H9 (cell line): ENCODE measurements at regions not wholly inside any gene's neighbourhood (a gene's known extent, or its start where the extent isn't known, plus 50 kb on each side); places are given as distances from the start of the nearest gene placed in this dataset.

Source experiments
- DNase-seq: peaks from one replicate; pipeline ENCODE4 v3.0.0-alpha.2; 2017
- H2AFZ ChIP-seq: one replicate; pipeline ENCODE4 v1.6.1; 2013; ENCODE audit warnings: mild to moderate bottlenecking, low read length, control low read depth, moderate library complexity
- H2AK5ac ChIP-seq: 2 replicates; pipeline ENCODE4 v1.6.1; 2013; ENCODE audit warnings: low read length, control low read depth, mixed read lengths; ENCODE audit not compliant: insufficient read length
- H2BK120ac ChIP-seq: one replicate; pipeline ENCODE4 v1.6.1; 2013; ENCODE audit warnings: low read depth, mild to moderate bottlenecking, low read length, control low read depth, inconsistent platforms; ENCODE audit not compliant: poor library complexity, severe bottlenecking
- H2BK12ac ChIP-seq: 2 replicates; pipeline ENCODE4 v1.6.1; 2013; ENCODE audit warnings: low read length, control low read depth, mixed read lengths, low read depth; ENCODE audit not compliant: insufficient read length
- H2BK15ac ChIP-seq: 2 replicates; pipeline ENCODE4 v1.6.1; 2013; ENCODE audit warnings: low read depth, low read length, control low read depth
- H2BK20ac ChIP-seq: one replicate; pipeline ENCODE4 v1.6.1; 2013; ENCODE audit warnings: low read depth, mild to moderate bottlenecking, low read length, control low read depth, inconsistent platforms; ENCODE audit not compliant: poor library complexity, severe bottlenecking
- H2BK5ac ChIP-seq: 2 replicates; pipeline ENCODE4 v1.6.1; 2013; ENCODE audit warnings: low read length, control low read depth, mixed read lengths; ENCODE audit not compliant: insufficient read length
- H3K14ac ChIP-seq: 2 replicates; pipeline ENCODE4 v1.6.1; 2013; ENCODE audit warnings: low read length, control low read depth; ENCODE audit not compliant: insufficient read depth
- H3K18ac ChIP-seq: 2 replicates; pipeline ENCODE4 v1.6.1; 2013; ENCODE audit warnings: low read depth, mild to moderate bottlenecking, mixed read lengths, low read length, control low read depth; ENCODE audit not compliant: insufficient read length
- H3K23ac ChIP-seq: 2 replicates; pipeline ENCODE4 v1.6.1; 2013; ENCODE audit warnings: low read length, control low read depth, mixed read lengths, low read depth; ENCODE audit not compliant: insufficient read length
- H3K23me2 ChIP-seq: 2 replicates; pipeline ENCODE4 v1.6.1; 2013; ENCODE audit warnings: low read depth, mild to moderate bottlenecking, mixed read lengths, low read length, control low read depth; ENCODE audit not compliant: insufficient read length, poor library complexity, severe bottlenecking
- H3K27ac ChIP-seq: 2 replicates; pipeline ENCODE4 v1.5.1; 2013; ENCODE audit warnings: low read length, control low read depth, mixed read lengths, low read depth; ENCODE audit not compliant: insufficient read length
- H3K27me3 ChIP-seq: 2 replicates; pipeline ENCODE4 v1.6.1; 2013; ENCODE audit warnings: low read length, control low read depth, inconsistent platforms; ENCODE audit not compliant: insufficient read depth
- H3K4ac ChIP-seq: 2 replicates; pipeline ENCODE4 v1.6.1; 2013; ENCODE audit warnings: low read depth, mild to moderate bottlenecking, control low read depth, inconsistent platforms, low read length, moderate library complexity
- H3K4me1 ChIP-seq: 2 replicates; pipeline ENCODE4 v1.6.1; 2013; ENCODE audit warnings: low read length, control low read depth, inconsistent platforms; ENCODE audit not compliant: insufficient read depth
- H3K4me2 ChIP-seq: 2 replicates; pipeline ENCODE4 v1.6.1; 2013; ENCODE audit warnings: low read length, control low read depth, mixed read lengths; ENCODE audit not compliant: insufficient read length, insufficient read depth
- H3K56ac ChIP-seq: 2 replicates; pipeline ENCODE4 v1.6.1; 2013; ENCODE audit warnings: low read depth, mild to moderate bottlenecking, mixed read lengths, low read length, control low read depth; ENCODE audit not compliant: insufficient read length
- H3K79me1 ChIP-seq: 2 replicates; pipeline ENCODE4 v1.6.1; 2013; ENCODE audit warnings: low read depth, mild to moderate bottlenecking, moderate library complexity, low read length, control low read depth, inconsistent platforms; ENCODE audit not compliant: insufficient read depth, poor library complexity, severe bottlenecking
- H3K79me2 ChIP-seq: 2 replicates; pipeline ENCODE4 v1.6.1; 2013; ENCODE audit warnings: low read length, control low read depth, inconsistent platforms; ENCODE audit not compliant: insufficient read depth
- H3K9ac ChIP-seq: 2 replicates; pipeline ENCODE4 v1.6.1; 2013; ENCODE audit warnings: low read length, control low read depth, mixed read lengths; ENCODE audit not compliant: insufficient read length; ENCODE audit errors: extremely low read depth
- H3K9me3 ChIP-seq: one replicate; pipeline ENCODE4 v1.6.1; 2013; ENCODE audit warnings: low read depth, low read length, inconsistent platforms; ENCODE audit not compliant: control insufficient read depth
- H3T11ph ChIP-seq: one replicate; pipeline ENCODE4 v1.6.1; 2013; ENCODE audit warnings: mild to moderate bottlenecking, low read length, control low read depth, inconsistent platforms
- H4K20me1 ChIP-seq: one replicate; pipeline ENCODE4 v1.6.1; 2013; ENCODE audit not compliant: control insufficient read depth, insufficient read length, insufficient read depth
- H4K5ac ChIP-seq: 2 replicates; pipeline ENCODE4 v1.6.1; 2013; ENCODE audit warnings: low read depth, mild to moderate bottlenecking, mixed read lengths, low read length, control low read depth; ENCODE audit not compliant: insufficient read length
- H4K8ac ChIP-seq: replicated peaks from 2 replicates; pipeline ENCODE4 v1.6.1; 2013; ENCODE audit warnings: low read length, control low read depth, mixed read lengths, low read depth; ENCODE audit not compliant: insufficient read length
- H4K91ac ChIP-seq: 2 replicates; pipeline ENCODE4 v1.6.1; 2013; ENCODE audit warnings: low read depth, mild to moderate bottlenecking, moderate library complexity, mixed read lengths, low read length, control low read depth; ENCODE audit not compliant: insufficient read length
- H3K27ac Mint-ChIP-seq, 3 experiments: 2 replicates in 2 of 3; 3 replicates in 1 of 3; pipeline ENCODE4 v1.8.0; 2020 to 2021; ENCODE audit warnings: mixed read lengths in 3 of 3, mild to moderate bottlenecking in 1 of 3, moderate library complexity in 1 of 3
- H3K27me3 Mint-ChIP-seq: 2 replicates; pipeline ENCODE4 v1.8.0; 2021; ENCODE audit warnings: low read depth, mild to moderate bottlenecking, moderate library complexity, mixed read lengths
- H3K36me3 Mint-ChIP-seq, 3 experiments: 2 replicates in 2 of 3; 3 replicates in 1 of 3; pipeline ENCODE4 v1.8.0; 2020 to 2021; ENCODE audit warnings: low read depth in 3 of 3, mixed read lengths in 3 of 3; ENCODE audit not compliant: insufficient read depth in 1 of 3
- H3K4me1 Mint-ChIP-seq, 2 experiments: 2 replicates each; pipeline ENCODE4 v1.8.0; 2020; ENCODE audit warnings: mixed read lengths in 2 of 2
- H3K4me3 Mint-ChIP-seq, 2 experiments: 2 replicates in 1 of 2; 3 replicates in 1 of 2; pipeline ENCODE4 v1.8.0; 2020 to 2021; ENCODE audit warnings: mild to moderate bottlenecking in 2 of 2, mixed read lengths in 2 of 2, moderate library complexity in 1 of 2
- H3K9me3 Mint-ChIP-seq, 2 experiments: 2 replicates in 1 of 2; 3 replicates in 1 of 2; pipeline ENCODE4 v1.8.0; 2020; ENCODE audit warnings: mild to moderate bottlenecking in 2 of 2, mixed read lengths in 2 of 2, moderate library complexity in 1 of 2
- CTCF ChIP-seq: fragments of 200-600 bp; sonication (generic); conservative IDR thresholded peaks from 3 replicates; pipeline ENCODE4 v1.8.0; 2021; ENCODE audit warnings: antibody characterized with exemption, mild to moderate bottlenecking
- WGBS: extraction: QIAGEN DNeasy Blood & Tissue Kit; methylation state at CpG from one replicate; pipeline ENCODE4 v1.1.7; 2013; ENCODE audit warnings: missing lambda C conversion rate, low lambda C conversion rate, mixed read lengths; ENCODE audit not compliant: insufficient read length; ENCODE audit errors: extremely low coverage; 5-methylcytosine and 5-hydroxymethylcytosine counted together

- H3K27me3 ChIP-seq: no peaks in the 10 kb centered on the region
- H3K9me3 Mint-ChIP-seq: peaks cover 4 to 11% of the 10 kb centered on the region in 2 experiments; a peak in 3 of 5 replicates
- H2BK20ac ChIP-seq: no peak overlapping the region
- H2AK5ac ChIP-seq: no peak overlapping the region
- no peak for TF ChIP-seq CTCF
- H4K91ac ChIP-seq: no peak overlapping the region
- WGBS: no CpG with 5 or more reads among the region's 7 CpGs
- no peaks in the 10 kb centered on the region for H3K79me1 ChIP-seq
- no peak overlapping the region for H4K5ac ChIP-seq
- no peak overlapping the region for H2BK12ac ChIP-seq
- no peak overlapping the region for H2AFZ ChIP-seq
- H3K18ac ChIP-seq: no peak overlapping the region
- H3K23ac ChIP-seq: no peak overlapping the region
- H3K56ac ChIP-seq: no peak overlapping the region
- no peaks in the 10 kb centered on the region for H3K79me2 ChIP-seq
- H2BK15ac ChIP-seq: no peak overlapping the region
- H3K23me2 ChIP-seq: no peaks in the 10 kb centered on the region
- peaks cover 28 to 30% of the 10 kb centered on the region in 2 experiments for H3K4me1 Mint-ChIP-seq
- no peak overlapping the region for H2BK120ac ChIP-seq
- no peaks in the 10 kb centered on the region for H3K9me3 ChIP-seq
- no peaks in the 10 kb centered on the region for H4K20me1 ChIP-seq
- no peak overlapping the region for H3K9ac ChIP-seq
- H3K4me3 Mint-ChIP-seq: no peak overlapping the region
- H3K14ac ChIP-seq: no peak overlapping the region
- peaks cover 2 to 15% (median 2%) of the 10 kb centered on the region in 3 experiments; a peak in 4 of 7 replicates for H3K36me3 Mint-ChIP-seq
- H3K4me2 ChIP-seq: no peak overlapping the region
- H3K27me3 Mint-ChIP-seq: no peaks in the 10 kb centered on the region; the same call in 1 of the 2 replicates
- no peak overlapping the region for H3K27ac Mint-ChIP-seq
- H3T11ph ChIP-seq: no peak overlapping the region
- H3K4ac ChIP-seq: no peak overlapping the region
- no peaks in the 10 kb centered on the region; the same call in 1 of the 2 replicates for H3K4me1 ChIP-seq
- H3K27ac ChIP-seq: no peak overlapping the region
- H2BK5ac ChIP-seq: no peak overlapping the region
- DNase-seq: no peak
- H4K8ac ChIP-seq: no peak overlapping the region
Measured at GRCh38 chr2:160632084-160632975, 138.7 kb upstream of the RBMS1 start.
